ENCODE measurements at regions not wholly inside any gene's neighbourhood (a gene's known extent, or its start where the extent isn't known, plus 50 kb on each side); places are given as distances from the start of the nearest gene placed in this dataset.

GRCh38 chr4:163901319-163901718, 406.8 kb downstream of the TMA16 start:
- no peak overlapping the region for H3K4me3 ChIP-seq (ENCODE audit: low read length)
- DNase-seq (ENCODE audit: low read depth): no peak
- no peak for TF ChIP-seq CTCF (IDR thresholded peaks at IDR 0.05; ENCODE audit: insufficient read depth, low read depth, low read length, missing control alignments)

GRCh38 chr4:163902417-163902816, 407.9 kb downstream of the TMA16 start:
- no peak for DNase-seq (ENCODE audit: low read depth)
- TF ChIP-seq CTCF (IDR thresholded peaks at IDR 0.05; ENCODE audit: insufficient read depth, low read depth, low read length, missing control alignments): no peak
- H3K4me3 ChIP-seq (ENCODE audit: low read length): no peak overlapping the region

GRCh38 chr4:163911891-163912290, 417.4 kb downstream of the TMA16 start:
- no peak for DNase-seq (ENCODE audit: low read depth)
- no peak for TF ChIP-seq CTCF (IDR thresholded peaks at IDR 0.05; ENCODE audit: insufficient read depth, low read depth, low read length, missing control alignments)

GRCh38 chr4:163913571-163913970, 419.1 kb downstream of the TMA16 start:
- TF ChIP-seq CTCF (IDR thresholded peaks at IDR 0.05; ENCODE audit: insufficient read depth, low read depth, low read length, missing control alignments): no peak
- H3K4me3 ChIP-seq (ENCODE audit: low read length): no peak overlapping the region
- no peak for DNase-seq (ENCODE audit: low read depth)

More at GRCh38 chr4:163911891-163912290, 417.4 kb downstream of the TMA16 start:
- no peak overlapping the region for H3K4me3 ChIP-seq (ENCODE audit: low read length)

GRCh38 chr4:163915896-163916295, 421.4 kb downstream of the TMA16 start:
- DNase-seq (ENCODE audit: low read depth): no peak
- no peak for TF ChIP-seq CTCF (IDR thresholded peaks at IDR 0.05; ENCODE audit: insufficient read depth, low read depth, low read length, missing control alignments)
- no peak overlapping the region for H3K4me3 ChIP-seq (ENCODE audit: low read length)

GRCh38 chr4:163920426-163920825, 425.9 kb downstream of the TMA16 start:
- no peak for DNase-seq (ENCODE audit: low read depth)
- no peak for TF ChIP-seq CTCF (IDR thresholded peaks at IDR 0.05; ENCODE audit: insufficient read depth, low read depth, low read length, missing control alignments)
- no peak overlapping the region for H3K4me3 ChIP-seq (ENCODE audit: low read length)

- H3K4me3 ChIP-seq (ENCODE audit: low read length): no peak overlapping the region
- peak; percentile 34 for DNase-seq (ENCODE audit: low read depth)
- no peak for TF ChIP-seq CTCF (IDR thresholded peaks at IDR 0.05; ENCODE audit: insufficient read depth, low read depth, low read length, missing control alignments)
These were observed 427.8 kb downstream of the TMA16 start for GRCh38 chr4:163922302-163922701.
